GM18520 (cell line): ENCODE measurements at regions not wholly inside any gene's neighbourhood (a gene's known extent, or its start where the extent isn't known, plus 50 kb on each side); places are given as distances from the start of the nearest gene placed in this dataset.
"Not testable (repeated sequence)": the region's sequence is repeated elsewhere in the genome, so short reads cannot be mapped to it uniquely, and the experiment has no call there.

Experiments used
- ATAC-seq: cut with Tn5 transposase; IDR thresholded peaks from one replicate; pipeline ENCODE4 v1.9.1; 2021; ENCODE audit not compliant: unreplicated experiment

DNA sequence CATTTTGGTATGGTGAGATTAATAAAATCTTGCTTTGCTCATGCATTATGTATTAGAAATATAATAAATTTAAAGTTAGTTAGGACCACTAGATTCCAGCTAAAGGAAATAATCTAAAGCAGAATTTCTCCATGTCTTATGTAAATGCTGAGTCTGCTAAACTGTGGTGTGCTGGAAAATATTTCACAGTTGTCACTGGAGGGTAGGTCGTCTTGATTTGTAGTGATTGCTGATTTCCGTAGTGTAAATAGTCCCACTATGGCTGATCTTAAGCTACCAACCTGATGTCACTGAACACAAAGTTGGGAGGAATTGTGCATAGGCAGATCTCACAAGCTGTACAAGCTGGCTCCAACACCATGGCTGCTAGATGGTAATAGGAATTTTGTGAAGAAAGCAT, 133.4 kb upstream of the NR3C2 start:
- no peak for ATAC-seq

DNA sequence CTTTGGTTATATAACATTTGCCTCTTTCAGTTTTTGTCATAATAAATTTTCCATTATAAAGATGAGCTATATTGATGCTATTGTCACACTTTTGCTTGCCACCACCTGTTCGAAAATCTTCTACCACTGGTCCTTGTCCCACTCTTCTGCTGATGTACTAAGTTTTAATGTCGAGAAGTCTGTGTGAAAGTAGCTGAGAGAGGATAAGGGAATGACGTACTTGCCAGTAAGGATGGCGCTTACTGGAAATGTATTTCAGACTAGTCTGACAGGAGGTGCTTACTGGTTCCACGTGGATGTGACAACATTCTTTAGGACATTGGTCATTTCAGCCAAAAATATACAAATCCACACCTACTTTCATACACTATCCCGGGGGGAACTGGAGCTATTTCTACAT, 132.7 kb upstream of the NR3C2 start:
- no peak for ATAC-seq

DNA sequence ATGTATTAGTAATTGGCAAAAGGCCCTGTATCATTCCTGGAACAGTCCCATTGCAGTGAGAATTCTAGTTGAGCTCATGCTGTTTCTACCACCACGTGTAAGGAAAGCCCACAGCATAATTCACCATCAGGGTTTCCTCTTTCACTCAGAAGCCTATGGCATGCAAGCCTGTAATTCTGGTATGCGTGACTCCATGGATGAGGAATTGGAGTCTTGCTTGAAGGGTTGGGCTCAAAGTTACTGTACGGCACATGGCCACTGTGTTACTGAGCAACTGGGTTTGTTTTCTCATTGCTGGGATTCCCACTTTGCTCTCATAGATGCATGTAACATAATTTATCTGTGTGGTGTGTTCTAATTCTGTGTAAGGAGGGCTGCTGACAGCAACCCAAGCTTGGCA, 132.3 kb upstream of the NR3C2 start:
- ATAC-seq: no peak

DNA sequence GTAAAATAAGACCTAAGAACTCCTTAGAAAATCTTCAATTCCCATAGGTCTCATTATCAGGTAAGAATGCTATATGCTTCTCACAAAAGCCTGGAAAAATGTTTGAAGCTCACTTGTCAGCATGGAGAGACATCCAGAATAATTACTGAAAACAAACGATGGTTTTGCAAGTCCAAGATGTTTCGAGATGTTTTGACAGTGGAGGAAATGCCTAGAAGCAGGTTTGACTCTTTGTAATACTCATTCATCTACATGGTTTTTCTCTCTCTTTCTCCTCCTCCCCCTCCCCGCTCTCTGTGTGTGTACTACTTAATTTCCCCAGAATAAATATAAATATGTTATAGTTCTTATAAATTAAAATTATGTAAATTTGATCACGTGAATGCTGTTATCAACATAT, 131.9 kb upstream of the NR3C2 start:
- ATAC-seq: no peak

DNA sequence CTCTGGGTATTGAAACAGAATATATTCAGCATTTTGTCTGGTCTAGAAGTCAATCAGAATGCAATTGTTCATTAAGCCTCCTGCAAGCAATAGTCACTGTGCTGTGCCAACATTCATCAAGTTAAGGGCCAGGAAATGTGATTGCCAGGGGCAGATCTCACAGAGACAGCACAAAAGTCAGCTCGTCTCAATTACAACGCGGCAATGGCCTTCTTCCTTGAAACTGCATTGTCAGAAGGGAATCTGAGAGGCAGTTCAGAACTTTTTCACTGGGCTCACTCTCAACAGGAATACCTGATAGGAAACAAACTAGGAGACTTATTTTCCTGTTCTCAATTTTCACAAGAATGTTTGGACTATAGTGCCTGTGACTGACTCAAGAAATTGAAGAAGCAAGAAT, 131.1 kb upstream of the NR3C2 start:
- ATAC-seq: no peak

DNA sequence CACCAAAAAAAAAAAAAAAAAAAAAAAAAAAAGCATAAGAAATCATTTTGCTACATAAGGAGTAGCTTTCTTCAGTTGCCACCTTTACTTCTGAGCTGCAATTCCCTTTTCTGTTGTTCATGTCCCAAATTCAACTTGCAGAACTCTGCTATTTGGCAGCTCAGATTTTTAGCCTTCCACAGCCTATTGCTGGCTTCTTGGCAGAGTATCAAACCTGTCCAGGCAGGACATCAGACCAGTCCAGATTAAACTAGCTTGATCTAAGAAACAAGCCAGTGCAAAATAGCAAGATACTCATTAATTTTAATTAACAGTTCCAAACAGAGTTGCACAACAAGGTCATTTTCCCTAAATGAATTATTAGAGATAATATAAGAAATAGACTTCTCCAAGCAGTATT, 123.6 kb upstream of the NR3C2 start:
- no peak for ATAC-seq

DNA sequence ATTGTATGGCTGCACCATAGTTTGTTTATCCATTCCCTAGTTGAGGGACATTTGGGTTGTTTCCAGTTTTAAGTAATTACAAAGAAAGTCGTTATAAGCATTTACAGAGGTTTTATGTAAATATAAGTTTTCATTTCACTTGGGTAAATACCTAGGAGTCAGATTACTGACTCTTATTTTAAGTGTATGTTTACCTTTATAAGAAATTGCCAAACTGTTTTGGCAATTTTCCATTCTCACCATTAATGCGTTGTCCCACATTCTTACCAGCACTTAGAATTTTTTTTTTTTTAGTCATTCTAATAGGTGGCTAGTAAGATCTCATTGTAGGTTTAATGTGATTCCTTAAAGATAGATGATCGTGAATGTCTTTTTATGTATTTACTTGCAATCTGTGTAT, 121.5 kb upstream of the NR3C2 start:
- ATAC-seq: no peak

DNA sequence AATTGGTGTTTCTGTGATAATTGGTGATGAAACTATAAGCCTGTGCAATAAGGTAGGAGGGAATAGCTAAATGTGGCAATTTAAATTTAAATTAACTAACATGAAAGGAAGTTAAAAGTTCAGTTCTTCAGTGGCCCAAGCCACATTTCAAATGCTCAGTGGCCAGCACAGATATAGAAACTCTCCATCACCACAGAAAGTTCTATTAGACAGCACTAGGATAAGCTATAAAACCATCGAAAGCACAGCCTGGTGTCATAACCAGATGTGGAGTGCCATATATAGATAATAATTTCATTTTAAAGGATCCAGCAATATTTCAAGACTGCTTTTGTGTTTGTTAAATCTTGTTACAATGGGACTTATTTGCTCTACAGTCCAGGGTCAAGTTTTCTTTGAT, 119.3 kb upstream of the NR3C2 start:
- no peak for ATAC-seq

DNA sequence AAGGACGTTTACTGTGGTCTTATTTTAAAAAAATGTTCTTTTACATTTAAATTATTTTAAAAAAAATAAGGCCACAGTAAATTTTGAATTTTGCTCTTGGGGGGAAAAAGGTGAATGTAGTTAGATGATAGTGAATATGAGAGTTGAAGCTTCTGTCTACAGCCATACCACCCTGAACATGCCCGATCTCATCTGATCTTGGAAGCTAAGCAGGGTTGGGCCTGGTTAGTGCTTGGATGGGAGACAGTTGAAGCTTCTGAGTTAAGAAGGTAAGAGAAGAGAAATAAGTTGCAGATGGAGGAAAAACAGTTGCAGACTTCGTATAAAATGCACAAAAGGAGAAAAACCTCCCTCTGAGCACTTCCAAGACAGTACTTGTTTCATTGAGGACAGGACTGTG, 115.6 kb upstream of the NR3C2 start:
- ATAC-seq: no peak

DNA sequence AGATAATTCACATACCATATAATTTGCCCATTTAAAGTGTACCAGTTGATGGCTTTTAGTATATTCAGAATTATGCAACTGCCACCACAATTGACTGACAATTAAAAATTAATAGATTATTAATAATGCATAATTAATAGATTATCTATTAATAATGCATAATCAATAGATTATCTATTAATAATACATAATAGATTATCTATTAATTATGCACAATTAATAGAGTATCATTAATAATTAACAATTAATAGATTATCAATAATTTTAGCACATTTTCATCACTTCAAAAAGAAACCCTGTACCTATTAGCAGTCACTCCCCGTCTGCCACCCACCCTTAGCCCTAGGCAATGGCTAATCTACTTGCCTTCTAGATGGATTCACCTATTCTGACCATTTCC, 108.6 kb upstream of the NR3C2 start:
- ATAC-seq: no peak

DNA sequence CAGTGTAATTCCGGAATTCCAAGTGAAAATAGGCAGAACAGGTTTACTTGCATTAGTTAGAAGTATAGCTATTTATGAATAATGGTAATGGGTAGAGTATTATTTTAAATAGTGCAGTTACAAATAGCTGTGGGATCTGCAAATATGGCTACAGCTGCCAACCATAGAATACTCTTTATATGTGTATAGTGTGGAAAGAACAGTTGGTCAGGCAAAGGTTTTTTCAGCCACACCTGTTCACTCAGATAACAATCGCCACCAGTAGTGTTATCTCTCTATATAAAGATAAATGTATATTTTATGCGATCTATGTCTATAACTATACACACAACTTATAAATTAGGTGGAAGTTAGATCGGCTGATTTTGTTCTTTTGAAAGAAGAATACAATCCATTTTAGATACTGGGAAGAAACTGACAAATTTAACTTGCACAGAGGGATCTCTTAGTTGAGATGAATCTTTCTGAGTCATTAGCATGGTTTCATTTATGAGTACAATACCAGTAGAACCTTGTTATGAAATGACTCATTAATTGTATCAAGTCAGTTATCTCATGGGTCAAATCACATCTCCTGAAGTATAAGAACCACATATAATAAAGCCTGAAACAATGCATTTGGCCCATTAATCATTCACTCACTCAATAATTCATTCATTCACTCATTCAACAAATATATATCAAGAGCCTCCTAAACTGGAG, 100.9 kb upstream of the NR3C2 start:
- ATAC-seq: no peak

DNA sequence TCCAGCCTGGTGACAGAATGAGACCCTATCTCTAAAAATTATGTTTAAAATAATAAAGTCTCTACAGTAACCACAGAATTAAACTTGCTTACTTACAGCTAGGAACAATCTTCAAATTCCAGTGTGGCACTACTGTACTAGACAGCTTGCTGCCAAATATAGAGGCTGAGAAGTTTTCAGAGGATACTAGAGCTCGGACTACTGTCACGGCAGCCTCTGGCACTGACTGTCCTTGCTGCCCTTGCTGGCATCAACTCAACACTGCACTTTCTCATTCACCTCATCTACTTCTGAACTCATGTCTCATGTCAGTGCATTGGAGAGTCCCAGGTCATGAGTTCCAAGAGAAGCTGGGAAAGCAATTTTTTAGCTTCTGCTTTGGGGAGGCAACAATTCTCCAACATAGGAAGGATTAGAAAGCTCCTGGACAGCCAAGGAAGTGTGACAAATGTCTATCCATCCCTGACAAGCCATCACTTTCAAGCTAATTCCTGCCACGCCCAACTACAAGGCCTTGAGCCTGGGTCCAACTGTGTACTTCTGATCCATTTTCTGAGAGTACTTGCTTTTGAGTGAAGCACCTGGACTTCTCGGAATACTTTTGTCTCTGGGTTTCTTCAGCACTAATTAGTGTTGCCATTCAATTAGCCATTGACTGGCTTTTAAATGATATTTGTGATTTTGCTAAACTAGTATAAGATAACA, 98.6 kb upstream of the NR3C2 start:
- no peak for ATAC-seq

DNA sequence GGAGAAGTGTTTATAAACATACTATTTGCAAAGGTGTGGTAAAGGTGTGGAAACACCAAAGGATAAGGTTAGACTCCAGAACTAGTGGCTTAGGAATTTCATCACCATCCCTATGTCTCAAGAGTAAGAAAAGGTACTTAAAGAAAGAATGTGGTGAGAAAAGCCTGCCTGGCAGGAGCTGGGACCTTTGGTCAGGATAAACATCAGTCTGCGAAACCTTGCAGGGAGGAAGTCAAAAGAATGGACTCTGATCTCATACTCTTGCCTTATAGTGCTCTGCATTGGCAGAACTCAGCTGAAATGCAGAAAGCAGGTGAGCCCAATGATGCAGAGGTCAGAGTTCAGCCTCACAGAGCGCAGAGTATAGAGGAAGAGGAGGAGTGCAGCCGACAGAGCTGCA, 97.2 kb upstream of the NR3C2 start:
- ATAC-seq: no peak

DNA sequence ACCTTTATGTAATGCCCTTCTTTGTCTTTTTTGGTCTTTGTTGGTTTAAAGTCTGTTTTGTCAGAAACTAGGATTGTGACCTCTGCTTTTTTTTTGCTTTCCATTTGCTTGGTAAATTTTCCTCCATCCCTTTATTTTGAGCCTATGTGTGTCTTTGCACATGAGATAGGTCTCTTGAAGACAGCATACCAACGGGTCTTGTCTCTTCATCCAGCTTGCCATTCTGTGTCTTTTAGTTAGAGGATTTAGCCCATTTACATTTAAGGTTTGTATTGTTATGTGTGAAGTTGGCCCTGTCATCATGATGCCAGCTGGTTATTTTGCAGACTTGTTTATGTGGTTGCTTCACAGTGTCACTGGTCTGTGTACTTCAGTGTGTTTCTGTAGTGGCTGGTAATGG, 91.6 kb upstream of the NR3C2 start:
- not testable (repeated sequence) for ATAC-seq

DNA sequence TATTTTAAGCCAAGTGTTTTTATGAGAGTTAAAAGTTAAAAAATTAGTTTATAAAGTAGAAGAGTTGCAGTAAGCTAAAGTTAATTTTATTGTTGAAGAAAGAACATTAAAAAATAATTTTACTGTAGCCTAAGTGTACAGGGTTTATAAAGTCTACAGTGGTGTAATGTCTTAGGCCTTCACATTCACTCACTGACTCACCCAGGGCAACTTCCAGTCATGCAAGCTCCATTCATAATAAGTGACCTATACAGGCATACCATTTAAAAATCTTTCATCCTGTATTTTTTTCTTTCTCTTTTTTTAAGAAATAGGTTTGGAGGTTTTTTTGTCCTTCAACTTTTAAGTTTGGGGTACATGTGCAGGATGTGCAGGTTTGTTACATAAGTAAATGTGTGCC, 87.9 kb upstream of the NR3C2 start:
- ATAC-seq: no peak

DNA sequence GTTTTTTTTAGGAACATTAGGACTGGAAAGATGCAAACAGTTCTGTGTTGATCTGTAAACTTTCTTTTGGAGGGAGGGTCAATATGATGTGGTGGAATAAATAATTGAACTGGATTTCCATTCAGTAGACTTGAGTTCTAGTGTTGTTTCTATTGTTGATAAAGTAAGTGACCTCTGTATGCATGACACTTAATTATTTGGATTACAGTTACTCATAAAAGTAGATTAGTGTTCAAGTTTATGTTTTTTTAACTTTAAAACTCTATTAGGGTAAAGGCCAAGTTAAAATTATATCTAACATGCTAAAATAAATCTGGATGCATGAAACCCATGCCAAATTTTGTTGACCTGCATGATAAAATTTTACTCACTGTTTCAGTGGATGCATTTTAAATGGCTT, 85.4 kb upstream of the NR3C2 start:
- ATAC-seq: no peak

DNA sequence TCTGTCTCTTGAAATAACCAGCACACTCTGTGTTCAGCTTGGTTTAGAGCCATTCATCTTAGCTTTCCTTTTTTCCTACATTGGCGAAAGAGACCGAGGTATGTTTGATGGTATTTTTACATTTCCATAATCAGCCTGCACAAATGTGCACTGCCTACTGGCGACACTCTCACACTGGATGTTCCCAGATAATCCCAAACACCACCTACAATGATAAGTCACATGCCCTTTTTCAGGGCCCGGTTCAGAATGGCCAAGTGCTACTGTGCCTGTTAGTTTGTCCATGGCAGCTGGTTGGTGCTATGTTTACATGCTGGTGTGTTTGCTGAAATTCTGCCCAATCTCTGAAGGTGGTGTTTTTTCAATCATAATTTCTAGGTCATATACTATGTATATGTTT, 80.8 kb upstream of the NR3C2 start:
- no peak for ATAC-seq

DNA sequence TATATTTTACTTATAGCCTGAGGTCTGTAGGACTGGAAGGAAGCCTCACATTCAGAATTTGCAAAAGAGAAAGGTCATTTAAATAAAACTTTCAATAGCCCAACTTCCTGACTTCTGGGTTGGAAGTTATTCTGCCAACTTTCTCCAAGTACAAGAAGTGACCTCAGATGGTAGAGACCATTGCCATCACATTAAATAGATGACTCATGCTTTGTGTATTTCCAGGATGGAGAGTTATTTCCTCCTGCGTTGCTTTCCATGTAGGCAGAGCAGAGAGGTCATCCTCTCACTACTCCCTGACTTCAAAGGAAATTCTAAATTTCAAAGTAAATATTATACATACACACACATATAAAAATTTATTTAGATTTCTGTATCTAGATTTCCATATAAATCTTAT, 73.0 kb upstream of the NR3C2 start:
- no peak for ATAC-seq

DNA sequence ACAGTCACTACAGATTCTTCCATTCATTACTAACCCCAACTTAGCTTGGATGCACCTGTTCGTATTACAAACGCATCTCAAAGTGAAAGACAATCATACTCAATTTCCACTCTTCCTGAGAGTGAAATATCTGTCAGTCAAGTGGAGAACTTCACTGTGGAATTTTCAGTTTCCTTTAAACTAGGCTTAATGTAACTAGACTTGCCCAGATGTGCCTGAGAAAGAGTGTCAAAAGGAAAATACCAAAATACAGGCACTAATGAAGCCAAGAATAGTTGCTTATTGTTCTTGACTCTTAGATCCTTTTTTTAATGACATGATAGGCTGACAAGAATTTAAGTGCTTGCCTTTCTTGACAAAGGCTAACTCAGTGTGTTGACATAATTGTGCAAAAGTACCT, 72.4 kb upstream of the NR3C2 start:
- no peak for ATAC-seq

DNA sequence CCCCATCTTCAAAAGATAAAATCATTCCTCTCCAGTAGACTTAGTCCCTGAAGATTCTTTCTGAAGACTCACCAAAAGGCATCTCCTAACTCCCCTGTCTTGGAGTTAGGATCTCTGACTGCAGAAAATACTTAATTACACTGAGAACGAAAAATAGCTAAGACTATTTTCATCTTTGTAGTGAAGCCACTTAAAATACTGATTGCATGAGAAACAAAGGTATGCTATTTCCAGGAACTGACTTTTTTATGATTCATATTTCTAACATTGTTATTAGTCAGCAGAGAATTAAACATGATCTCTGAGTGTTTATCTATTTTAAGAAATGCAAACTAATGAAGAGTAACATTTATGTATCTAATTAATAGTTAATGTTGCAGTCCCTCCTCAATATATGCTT, 71.8 kb upstream of the NR3C2 start:
- ATAC-seq: no peak

DNA sequence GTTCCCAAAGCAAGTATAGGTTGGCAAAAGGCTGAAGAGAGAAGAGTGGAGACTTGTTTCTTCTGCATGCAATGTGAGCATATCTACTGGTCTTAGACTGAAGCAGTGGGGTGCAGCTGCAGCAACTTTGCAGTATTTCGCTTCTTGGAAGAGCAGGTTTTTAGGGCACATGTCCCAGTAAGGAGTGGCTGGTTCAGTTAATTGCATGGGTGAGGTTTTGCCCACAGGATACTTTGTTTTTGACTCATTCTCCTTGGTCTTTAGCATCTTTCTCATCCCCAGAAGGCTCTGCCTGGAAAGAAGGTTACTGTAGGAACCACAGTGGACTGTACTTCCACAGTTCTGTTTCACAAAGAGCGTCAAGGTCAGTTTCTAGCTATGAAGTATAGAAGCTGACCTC, 68.0 kb upstream of the NR3C2 start:
- ATAC-seq: no peak

DNA sequence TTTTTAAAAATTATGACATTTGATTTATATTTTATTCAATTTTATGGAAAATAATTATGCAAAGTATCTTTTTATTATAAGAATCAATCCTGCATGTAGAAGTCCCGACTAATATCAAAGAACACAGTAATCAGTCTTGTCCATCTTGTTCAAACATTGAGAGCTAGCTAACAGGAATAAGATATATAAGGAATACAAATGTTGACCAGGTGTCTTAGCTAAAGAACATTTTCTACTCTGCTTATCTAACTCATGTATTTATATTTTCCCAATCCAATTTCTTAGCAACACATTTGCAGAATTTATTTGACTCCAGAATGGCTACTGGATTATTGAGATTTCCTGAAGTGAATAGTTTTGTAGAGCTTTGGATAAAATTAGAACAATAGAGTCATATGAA, 61.5 kb upstream of the NR3C2 start:
- ATAC-seq: no peak

DNA sequence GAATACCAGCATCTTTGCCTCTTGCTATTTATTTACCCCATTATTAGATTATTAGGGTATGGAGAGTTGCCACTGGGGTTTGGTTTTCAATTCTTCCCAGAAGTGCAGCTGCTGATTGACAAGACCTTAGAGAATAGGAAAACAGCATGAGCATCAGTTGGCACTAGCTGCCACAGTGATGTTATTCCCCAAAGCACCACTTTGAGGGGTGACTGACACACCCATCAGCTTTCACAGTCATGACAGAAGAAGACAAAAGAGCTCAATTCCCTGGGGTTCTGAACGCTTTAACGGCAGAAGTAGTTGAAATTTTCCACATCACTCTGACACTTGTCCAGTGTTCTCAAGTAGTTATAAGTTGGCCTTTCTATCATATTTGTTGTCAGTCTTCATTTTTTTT, 55.0 kb upstream of the NR3C2 start:
- no peak for ATAC-seq
